ENCODE measurements at regions not wholly inside any gene's neighbourhood (a gene's known extent, or its start where the extent isn't known, plus 50 kb on each side); places are given as distances from the start of the nearest gene placed in this dataset.
"Not testable (repeated sequence)": the region's sequence is repeated elsewhere in the genome, so short reads cannot be mapped to it uniquely, and the experiment has no call there.

DNA sequence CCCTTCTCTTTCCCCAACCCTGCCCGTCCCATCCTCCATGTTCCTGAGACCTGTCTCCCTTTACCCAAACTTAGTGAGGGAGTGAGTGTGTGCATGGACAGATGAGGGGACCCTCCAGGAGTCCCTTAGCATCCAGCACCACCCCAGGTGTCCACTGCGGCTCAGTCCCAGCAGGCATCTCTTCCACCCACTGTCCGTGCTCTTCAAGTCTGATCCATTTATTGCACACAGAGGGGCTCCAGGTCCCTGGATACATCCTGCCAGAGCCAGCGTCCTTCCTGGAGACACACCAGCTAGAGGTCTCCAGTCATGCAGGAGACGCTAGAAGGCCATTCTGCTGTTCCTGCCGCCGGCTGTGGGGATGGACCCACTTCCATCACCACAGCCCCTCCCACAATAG is 239.2 kb downstream of the ADGRD1 start:
- no peak for DNase-seq

DNA sequence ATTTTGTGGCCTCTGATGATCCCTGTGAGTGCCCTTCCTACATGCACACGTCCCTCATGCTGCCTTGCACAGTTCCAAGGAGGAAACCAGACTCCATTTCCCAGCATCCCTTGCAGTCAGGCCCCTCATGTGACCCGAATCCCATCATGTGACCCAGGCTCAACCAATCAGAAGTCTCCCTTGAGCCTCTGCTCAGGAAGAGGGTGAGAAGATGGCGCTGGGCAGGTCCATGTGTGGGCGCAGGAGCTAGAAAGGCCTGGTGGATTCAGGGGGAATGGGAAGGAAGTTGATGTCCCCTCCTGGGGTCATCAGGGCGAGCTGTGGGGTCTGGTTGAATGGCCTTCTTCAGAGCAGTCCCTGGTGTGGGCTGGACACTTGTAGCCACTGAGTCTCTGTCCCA is 240.5 kb downstream of the ADGRD1 start:
- no peak for DNase-seq

- DNase-seq = no peak
Measured at GRCh38 chr12:131195796-131196195, 242.1 kb downstream of the ADGRD1 start.

DNA sequence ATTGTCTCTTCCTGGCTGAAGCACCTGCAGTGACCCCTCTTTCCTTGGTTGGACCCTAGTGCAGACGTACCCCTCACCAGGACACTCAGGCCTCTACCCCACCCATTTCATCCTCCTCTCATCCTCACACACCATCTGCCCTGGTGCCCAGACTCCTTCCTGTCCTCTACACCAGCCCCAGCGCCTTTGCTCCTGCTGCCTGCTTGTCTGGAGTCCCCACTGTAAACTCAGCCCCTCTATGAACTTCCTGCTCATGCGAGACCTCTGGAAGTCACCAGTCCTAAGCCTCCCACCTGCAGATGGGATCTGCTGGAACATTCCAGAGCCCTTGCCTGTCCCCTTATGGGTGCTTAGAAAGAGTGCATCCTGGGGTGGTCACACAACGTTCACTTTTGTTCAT is 242.5 kb downstream of the ADGRD1 start:
- no peak for DNase-seq

- DNase-seq = no peak
Measured at GRCh38 chr12:131197490-131197889, 243.8 kb downstream of the ADGRD1 start.

DNA sequence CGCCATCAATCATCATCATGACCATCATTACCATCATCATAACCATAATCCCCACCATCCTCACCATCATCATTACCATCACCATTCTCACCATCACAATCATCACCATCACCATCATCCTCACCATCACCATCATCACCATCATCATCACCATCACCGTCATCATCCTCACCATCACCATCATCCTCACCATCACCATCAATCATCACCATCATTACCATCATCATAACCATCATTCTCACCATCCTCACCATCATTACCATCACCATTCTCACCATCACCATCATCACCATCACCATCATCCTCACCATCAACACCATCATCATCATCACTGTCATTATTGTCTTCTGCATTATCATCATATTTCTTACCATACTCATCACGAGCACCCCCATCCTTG is 245.5 kb downstream of the ADGRD1 start:
- no peak for DNase-seq

GRCh38 chr12:131201912-131202311 is 248.2 kb downstream of the ADGRD1 start:
- DNase-seq = not testable (repeated sequence)

- no peak for DNase-seq
Measured at GRCh38 chr12:131202592-131203378, 249.1 kb downstream of the ADGRD1 start.

- no peak for DNase-seq
Measured at GRCh38 chr12:131203666-131204415, 250.1 kb downstream of the ADGRD1 start.

DNA sequence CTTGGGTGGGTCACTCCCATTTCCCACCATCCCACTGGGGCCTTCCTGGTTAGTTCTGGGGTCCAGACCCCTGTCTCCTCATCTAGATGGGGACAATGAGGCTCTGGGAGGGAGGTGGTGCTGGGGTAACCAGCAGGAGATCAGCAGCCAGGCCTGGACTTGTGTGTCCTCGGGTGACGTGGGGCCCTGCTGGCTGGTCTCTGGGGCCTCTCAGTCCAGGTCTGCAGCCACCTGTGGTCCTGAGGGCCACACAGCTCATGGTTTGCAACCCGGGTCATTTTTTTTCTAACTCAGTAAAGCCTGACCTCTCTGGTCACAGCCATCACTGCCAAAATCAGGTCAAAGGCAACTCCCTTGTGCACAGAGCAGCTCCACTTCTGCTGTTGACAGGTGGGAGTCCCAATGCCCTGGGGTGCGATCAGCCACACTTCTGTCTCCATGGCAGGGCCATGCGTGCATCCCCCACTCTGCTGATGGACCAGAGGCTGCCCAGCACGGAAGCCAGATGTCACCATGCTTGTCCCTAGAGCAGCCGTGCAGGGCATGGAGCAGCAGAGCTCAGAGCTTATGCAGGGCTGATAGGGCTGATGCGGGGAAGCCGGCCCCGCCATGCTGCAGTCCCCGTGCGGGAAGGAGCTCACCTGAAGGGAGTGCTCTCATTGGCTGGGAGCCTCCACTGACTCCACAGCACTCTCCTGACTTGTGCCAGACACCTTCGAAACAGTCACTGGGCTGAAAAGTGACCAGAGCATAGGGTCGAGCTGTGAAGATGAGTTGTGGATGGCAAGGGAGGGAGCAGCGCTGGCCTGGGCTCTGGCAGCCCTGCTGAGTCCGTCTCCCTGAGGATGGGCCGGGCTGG is 250.9 kb downstream of the ADGRD1 start:
- DNase-seq = no peak

- not testable (repeated sequence) for DNase-seq
Measured at GRCh38 chr12:131205275-131205933, 251.7 kb downstream of the ADGRD1 start.

DNA sequence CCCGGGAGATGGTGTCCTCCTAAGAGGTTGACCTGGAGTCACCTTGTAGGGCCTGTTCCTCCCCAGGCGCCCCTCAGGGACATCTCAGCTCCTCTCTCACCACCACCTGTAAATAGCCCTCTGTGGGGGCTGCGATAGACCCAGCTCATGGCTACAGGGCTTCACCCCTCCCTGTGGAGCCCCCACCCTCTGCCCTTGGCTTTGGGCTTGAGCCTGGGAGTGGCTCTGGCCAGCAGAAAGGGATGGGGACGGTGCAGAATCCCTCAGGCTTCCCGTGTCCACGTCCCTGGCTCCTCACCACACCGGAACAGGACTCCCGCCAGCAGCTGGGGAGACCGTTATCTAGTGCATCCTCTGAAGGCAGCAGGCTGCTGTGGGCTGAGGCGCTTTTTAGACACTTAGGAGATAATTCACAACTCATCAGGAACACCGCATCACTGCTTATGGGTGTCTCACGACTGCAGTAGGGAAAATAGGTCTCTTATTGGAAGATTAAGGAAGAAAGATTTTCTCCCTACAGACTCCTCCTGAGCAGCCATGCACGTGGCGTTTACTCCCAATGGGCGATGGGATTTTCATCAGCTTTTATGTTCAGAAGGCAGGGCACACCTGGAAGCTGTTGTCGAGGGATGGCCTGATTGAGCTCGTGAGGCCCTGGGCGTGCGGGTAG is 253.1 kb downstream of the ADGRD1 start:
- not testable (repeated sequence) for DNase-seq

DNA sequence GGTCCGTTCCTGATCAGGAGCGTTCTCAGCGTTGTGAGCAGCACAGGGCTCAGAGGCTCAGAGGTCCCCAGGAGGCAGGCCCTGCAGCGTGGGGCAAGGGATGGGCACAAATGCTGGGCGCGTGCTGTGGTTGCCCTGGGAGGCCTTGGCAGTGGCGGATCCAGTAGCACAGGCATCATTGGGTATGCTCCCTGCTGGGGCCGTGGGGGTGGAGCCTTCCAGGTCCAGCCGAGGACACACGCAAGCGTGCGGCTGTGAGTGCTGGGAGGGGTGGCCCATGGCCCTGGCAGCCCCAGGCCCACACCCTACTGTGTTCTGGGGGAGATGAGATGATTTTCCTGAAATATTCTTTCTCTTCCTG is 253.6 kb downstream of the ADGRD1 start:
- not testable (repeated sequence) for DNase-seq

DNA sequence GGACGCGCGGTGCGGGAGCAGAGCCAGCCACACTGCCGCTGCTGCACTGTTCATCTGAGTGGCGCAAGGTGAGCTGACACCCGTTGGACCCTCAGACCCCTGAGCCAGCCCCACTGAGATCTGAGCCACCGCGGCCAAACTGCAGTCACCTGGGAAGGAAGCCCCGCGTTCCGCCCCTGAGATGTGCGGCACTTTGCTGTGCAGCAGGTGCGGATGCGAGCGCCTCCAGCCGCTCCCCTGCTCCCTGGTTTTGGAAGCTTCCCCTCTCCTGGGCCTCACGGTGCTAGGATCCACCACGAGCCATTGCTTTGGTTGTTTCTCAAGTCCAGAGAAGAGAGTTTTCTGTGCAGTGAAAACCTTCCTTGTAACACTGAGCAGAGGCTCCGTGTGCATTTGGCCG is 254.1 kb downstream of the ADGRD1 start:
- not testable (repeated sequence) for DNase-seq

GRCh38 chr12:131208425-131208824 is 254.7 kb downstream of the ADGRD1 start:
- no peak for DNase-seq

DNA sequence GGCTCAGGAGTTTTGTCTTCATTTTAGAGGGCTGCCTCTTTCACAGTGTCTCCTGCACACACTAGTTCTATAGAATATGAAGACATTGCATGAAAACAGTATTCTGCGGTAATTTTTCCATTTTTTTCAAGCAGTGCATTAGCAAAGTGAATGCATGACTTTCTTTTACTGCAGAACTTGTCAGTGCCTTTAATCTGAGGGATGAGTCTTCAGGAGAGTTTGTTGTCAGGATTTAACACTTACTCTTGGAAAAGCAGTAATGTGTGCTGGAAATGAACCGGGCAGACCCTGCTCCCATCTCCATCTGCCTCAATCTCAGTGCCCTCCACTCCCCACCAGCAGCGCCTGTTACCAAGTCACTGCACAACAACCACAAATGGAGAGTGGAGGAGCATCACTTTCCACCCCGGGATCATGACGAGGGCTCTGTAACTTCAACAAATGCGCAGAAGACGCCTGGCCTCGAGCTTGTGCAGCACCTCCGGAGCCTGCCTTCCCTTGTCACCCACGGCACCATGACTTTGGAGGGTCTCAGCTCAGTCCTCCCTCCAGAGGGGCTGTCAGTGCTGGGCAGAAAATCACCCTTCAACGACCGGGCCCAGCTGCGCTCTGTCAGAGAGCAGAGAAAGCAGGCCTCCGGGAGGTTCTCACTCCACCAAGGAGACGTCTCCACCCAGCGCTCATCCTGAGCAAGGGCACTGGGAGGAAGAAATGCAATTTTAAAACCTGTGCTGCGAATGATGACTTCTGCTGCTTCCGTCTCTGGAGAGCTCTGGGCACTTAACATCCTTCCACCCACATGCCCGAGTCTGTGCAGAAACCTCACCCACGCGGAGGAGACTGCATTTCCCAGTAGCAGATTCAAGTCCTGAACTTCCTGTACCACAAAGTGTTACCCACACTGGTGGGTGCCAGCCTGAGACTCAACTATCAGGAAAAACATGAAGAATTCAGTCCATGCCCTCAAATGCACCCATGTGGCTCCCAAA is 255.7 kb downstream of the ADGRD1 start:
- no peak for DNase-seq

GRCh38 chr12:131210506-131211339 is 257.0 kb downstream of the ADGRD1 start:
- DNase-seq = no peak

DNA sequence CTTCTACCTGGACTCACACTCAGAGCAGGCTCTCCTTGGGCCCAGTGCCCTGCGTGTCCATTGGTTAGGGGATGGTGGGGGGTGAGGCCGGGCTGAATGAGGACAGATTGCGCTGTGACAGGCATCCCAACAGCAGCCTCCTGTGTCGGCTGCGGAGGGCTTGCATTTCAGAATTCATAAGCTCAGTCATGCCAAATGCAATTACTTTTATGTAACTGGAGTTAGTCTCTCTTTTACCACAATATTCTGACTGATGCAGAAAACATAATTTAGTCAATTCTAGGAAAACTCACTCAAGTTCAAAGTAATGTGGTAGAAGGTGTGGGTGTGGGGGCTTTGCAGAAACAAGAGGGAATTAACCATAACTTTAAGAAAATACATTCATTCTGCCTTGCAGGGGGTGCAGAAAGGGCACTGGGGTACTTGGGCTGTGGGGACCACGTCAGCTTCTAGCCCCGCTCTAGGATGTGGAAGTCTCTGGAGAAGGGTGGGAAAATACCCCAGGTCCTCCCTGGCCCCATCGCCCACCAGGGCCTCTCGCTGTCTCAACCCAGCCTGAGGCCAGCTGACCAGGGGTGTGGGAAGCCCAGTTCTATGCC is 257.7 kb downstream of the ADGRD1 start:
- DNase-seq = no peak

GRCh38 chr12:131213896-131214442 is 260.3 kb downstream of the ADGRD1 start:
- no peak for DNase-seq

Measured in COR-L47 (cell line).